Retinal pigment epithelial cell (primary cell): ENCODE measurements at regions not wholly inside any gene's neighbourhood (a gene's known extent, or its start where the extent isn't known, plus 50 kb on each side); places are given as distances from the start of the nearest gene placed in this dataset.

ENCODE experiments used
- DNase-seq: peaks from one replicate; pipeline ENCODE4 v3.0.0-alpha.2; 2010; ENCODE audit warnings: low read depth
- H3K4me3 ChIP-seq: 2 replicates; pipeline ENCODE4 v1.5.1; 2011; ENCODE audit warnings: mild to moderate bottlenecking, low read length, control low read depth, moderate library complexity
- TF ChIP-seq, protein P1 (sequence below): conservative IDR thresholded peaks from 2 replicates; pipeline ENCODE4 v1.5.1; 2011; ENCODE audit warnings: low read depth, low read length, control low read depth, inconsistent platforms

DNA sequence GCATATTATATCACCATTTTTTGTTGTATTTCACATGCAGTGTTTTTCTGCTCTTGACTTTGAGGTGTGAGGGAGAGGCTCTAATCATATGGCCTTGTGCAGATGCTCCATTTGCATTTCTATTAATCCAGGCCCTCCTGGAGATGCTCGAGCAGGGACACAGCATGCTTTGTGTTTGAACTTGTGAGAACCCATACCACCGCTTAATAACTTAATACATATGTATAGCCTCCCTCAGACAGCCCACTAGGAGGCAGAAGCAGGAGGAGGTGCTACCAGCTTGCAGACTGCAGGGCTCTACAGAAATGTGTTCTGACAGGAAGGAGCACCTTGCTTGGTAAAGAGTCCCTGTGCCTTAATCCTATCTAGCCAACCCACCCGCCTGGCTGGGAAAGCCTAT, 155.2 kb downstream of the BARHL2 start:
- TF ChIP-seq, protein P1, sequence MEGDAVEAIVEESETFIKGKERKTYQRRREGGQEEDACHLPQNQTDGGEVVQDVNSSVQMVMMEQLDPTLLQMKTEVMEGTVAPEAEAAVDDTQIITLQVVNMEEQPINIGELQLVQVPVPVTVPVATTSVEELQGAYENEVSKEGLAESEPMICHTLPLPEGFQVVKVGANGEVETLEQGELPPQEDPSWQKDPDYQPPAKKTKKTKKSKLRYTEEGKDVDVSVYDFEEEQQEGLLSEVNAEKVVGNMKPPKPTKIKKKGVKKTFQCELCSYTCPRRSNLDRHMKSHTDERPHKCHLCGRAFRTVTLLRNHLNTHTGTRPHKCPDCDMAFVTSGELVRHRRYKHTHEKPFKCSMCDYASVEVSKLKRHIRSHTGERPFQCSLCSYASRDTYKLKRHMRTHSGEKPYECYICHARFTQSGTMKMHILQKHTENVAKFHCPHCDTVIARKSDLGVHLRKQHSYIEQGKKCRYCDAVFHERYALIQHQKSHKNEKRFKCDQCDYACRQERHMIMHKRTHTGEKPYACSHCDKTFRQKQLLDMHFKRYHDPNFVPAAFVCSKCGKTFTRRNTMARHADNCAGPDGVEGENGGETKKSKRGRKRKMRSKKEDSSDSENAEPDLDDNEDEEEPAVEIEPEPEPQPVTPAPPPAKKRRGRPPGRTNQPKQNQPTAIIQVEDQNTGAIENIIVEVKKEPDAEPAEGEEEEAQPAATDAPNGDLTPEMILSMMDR = peak; percentile 16
- H3K4me3 ChIP-seq = no peak overlapping the region

DNA sequence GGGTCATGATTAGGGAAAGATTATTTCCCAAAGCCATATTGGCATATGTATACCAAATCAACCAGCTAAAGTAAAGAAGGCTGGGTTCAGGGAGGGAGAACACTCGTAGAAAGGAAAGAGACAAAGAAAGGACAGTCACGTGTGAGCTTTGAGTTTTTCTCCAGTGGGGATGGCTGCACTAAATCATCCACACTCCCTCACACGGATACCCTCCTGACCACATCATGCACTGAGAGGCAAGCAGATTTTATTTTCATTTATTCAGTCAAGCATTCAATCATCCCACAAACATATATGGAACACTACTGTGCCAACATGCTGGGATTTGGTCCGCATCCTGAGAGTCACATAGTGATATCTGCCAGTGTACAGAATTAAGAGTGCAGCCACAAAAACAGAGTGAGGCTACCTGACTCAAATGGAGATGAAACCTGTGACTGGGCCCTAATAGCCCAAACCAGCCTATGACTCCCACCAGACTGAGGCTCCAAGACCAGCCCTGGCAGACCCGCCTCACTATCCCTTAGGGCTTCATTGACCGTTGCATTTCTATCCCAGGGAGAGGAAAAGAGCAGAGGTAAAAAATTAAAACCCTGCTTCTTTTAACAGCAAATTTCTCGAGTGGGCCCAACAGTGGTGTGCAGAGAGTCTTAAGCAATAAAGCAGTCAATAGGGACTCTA, 155.9 kb downstream of the BARHL2 start:
- H3K4me3 ChIP-seq = no peak overlapping the region

More for the DNA sequence above, 155.2 kb downstream of the BARHL2 start:
- DNase-seq = no peak

DNA sequence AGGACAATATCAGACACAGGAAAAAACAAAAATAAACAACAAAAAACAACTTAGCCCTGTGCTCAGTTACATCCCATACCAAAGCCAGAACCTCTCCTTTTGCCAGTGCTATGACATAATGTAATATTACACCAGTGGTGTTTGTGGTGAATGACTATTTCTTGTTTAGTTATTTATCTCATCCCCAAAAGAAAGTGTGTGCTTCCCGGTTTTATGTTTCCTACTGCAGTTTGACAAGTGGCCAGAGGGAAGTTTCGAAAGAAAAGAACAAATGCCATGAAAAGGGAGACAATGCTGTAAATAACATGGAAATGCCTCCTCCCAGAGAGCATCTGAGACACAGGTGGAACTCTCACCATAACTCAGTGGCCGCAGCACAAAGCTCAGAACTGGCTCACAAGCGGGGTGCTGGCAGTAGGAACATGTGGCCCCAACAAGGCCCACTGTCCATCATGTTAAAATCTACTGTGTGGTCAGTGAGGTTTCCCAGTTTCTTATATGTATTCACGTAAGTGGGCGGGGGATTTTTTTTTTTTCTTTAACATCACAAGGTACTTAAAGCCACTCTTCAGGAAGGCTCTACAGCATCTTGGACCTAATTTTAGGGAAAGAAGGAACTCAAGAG, 158.2 kb downstream of the BARHL2 start:
- DNase-seq = no peak

More for the DNA sequence above, 155.9 kb downstream of the BARHL2 start:
- TF ChIP-seq, protein P1 = no peak
- DNase-seq = no peak

DNA sequence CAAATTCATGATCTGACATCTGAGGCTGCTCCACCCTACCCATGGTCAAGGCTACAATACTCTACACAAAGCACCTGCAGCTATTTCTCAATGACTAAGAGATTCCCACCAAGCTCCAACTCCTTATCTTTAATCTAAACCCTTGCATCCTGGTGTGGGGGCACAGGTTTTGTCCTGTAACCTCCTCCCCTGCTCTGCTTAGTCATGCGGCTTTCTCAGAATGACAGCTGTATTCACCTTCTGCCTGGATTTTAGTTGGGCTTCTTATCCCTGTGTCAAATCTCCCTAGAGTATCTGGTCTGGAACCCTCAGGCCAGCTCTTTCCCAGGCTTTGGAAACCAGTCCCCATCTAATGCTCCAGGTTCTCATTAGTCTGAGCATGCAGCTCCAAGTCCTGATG, 159.0 kb downstream of the BARHL2 start:
- no peak for DNase-seq
- TF ChIP-seq, protein P1 = no peak
- no peak overlapping the region for H3K4me3 ChIP-seq

More for the DNA sequence above, 158.2 kb downstream of the BARHL2 start:
- TF ChIP-seq, protein P1 = no peak
- no peak overlapping the region for H3K4me3 ChIP-seq

DNA sequence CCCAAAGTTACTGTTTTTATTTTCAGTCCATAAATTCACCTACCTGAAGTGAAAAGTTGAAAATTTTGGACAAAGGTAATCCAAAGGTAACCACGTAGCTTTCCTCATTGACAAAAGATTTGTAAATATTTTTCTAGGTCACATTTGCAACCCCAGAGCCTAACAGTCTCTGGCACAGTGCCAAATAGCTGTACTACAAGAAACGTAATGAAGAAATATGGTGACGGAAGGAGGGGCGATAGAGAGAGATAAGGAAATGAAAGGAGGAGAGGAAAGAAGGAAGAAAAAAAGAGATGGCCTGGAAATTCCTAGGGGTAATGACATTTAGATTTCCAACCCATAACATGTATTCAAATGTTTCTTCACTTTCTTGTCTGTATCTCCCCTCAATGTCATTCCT, 159.4 kb downstream of the BARHL2 start:
- DNase-seq = no peak
- H3K4me3 ChIP-seq = no peak overlapping the region
- TF ChIP-seq, protein P1 = no peak

DNA sequence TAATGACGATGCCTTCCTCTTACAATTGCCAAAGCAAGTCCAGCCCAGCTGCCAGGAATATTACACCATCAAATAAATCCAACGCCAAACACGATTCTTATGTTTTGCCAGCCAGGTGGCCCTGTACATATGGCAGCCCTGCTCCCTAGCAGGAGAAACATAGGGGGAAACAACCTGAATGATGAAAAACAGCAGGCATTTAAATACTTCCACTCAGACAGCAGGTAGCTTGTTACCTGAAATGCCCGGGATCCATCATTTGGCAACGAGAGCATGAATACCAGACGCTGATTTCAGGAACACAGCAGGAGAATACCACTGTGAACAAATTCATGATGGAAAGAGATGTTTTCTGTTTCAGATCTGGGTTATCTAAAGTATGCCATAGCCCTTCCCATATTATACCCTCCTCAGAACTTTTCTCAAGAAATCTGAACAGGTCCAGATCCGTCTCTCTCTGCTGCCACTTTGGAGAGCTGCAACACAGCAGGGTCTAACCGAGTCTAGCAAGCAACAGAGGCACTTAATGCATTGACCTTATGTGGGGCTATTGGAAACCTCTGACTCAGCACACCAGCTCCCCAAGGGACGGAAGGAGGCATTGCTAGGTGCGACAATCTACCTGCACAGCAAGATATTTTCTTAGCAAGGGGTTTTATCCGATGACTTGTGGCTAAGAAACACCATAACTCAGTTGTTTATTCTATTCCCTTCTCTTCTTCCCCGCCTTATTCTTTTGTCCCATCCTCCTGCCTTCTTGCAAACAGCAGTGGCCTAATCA, 166.3 kb downstream of the BARHL2 start:
- TF ChIP-seq, protein P1 = no peak
- H3K4me3 ChIP-seq = no peak overlapping the region
- no peak for DNase-seq
